B cell (primary cell): ENCODE measurements at regions not wholly inside any gene's neighbourhood (a gene's known extent, or its start where the extent isn't known, plus 50 kb on each side); places are given as distances from the start of the nearest gene placed in this dataset.

Experiments
- CTCF ChIP-seq: fragments of 200-600 bp; IDR thresholded peaks from one replicate; pipeline ENCODE4 v1.8.0; 2022; ENCODE audit warnings: antibody characterized with exemption, mild to moderate bottlenecking
- EZH2 ChIP-seq: IDR thresholded peaks from 2 replicates; pipeline ENCODE4 v1.6.1; 2012; ENCODE audit warnings: borderline replicate concordance, low read depth, mild to moderate bottlenecking, moderate library complexity, low read length; ENCODE audit not compliant: insufficient read depth, poor library complexity, severe bottlenecking

GRCh38 chr20:30594112-30594511 lies 663.4 kb upstream of the DEFB115 start:
- no peak for TF ChIP-seq CTCF
- no peak for TF ChIP-seq EZH2
